Embryonic facial prominence (tissue), 1 donor: ENCODE measurements at regions not wholly inside any gene's neighbourhood (a gene's known extent, or its start where the extent isn't known, plus 50 kb on each side); places are given as distances from the start of the nearest gene placed in this dataset.

Experiments
- DNase-seq: peaks from one replicate; pipeline ENCODE4 v3.0.0-alpha.2; 2016; ENCODE audit errors: extremely low spot score

GRCh38 chr13:63704521-63704920 is 2288.9 kb upstream of the PCDH20 start:
- no peak for DNase-seq

GRCh38 chr13:63700350-63700749 is 2284.7 kb upstream of the PCDH20 start:
- no peak for DNase-seq

GRCh38 chr13:63699948-63700347 is 2284.3 kb upstream of the PCDH20 start:
- DNase-seq: no peak

DNA sequence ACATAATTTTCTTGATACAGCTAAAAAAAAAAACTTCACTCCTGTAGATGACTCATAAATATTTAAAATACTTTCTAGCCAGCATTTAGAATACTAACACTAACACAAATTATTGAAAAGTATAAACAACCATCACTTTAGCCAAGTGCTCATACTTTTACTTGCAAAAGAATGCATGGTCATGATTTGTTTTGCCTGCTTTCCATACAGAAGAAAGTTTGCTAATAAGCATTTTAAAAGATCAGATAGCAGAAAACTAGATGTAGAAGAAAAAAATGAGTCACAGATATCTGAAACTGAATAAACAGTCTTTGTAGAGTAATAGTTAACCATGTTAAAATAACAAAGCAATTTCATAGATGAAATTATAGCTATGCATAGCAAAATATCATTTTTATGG is 2280.4 kb upstream of the PCDH20 start:
- no peak for DNase-seq

GRCh38 chr13:63693696-63694095 is 2278.0 kb upstream of the PCDH20 start:
- DNase-seq: no peak

DNA sequence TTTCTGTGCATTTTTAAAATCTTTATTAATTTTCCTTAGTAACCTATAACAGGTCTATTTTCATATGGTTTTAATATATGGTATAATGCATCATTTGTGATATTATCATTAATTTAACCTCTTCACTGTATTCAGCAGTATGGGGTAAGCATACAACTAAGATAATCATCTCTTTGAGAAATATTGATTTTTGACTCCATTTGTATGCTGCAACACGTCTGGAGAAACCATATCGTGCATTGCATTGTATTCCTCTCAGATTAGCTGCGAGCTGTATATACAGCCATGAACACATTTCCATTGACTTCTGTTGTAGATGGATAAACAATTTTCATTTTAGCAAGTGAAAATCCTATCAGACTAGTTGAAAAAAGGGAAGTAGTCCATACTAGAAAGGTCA is 2275.8 kb upstream of the PCDH20 start:
- no peak for DNase-seq

- no peak for DNase-seq
Observed at GRCh38 chr13:63690672-63691071, 2275.0 kb upstream of the PCDH20 start.

DNA sequence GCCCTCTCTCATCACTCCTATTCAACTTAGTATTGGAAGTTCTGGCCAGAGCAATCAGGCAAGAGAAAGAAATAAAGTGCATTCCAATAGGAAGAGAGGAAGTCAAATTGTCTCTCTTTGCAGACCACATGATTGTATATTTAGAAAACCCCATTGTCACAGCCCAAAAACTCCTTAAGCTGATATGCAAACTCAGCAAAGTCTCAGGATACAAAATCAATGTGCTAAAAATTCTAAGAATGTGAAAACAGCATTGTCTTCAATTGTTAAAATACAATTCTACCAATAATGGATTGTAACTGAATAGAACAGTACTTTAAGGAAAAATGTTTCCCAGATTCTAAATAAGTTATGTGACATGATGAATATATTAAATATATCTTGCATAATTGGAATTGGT is 2269.2 kb upstream of the PCDH20 start:
- DNase-seq: no peak

- no peak for DNase-seq
Observed at GRCh38 chr13:63680704-63681103, 2265.1 kb upstream of the PCDH20 start.

- no peak for DNase-seq
Observed at GRCh38 chr13:63671296-63671695, 2255.6 kb upstream of the PCDH20 start.

DNA sequence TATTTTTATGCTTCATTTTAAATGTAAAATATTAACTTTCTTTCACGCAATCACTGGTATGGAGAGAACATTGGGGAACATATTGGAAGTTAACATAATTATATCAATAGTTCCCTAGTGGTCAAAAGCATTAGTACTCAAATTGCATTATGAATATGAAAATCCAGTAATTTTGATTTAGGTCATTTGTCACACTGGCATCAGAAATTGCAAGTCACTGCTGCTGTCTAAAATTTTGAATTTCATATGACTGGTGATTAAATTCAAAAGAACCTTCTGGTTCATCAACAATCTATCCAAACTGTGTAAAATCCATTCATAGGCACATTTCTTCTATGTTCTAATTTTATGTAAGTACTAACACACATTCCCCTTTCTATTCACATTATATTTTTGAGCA is 2235.7 kb upstream of the PCDH20 start:
- no peak for DNase-seq

- DNase-seq: no peak
Observed at GRCh38 chr13:63643543-63643942, 2227.9 kb upstream of the PCDH20 start.

DNA sequence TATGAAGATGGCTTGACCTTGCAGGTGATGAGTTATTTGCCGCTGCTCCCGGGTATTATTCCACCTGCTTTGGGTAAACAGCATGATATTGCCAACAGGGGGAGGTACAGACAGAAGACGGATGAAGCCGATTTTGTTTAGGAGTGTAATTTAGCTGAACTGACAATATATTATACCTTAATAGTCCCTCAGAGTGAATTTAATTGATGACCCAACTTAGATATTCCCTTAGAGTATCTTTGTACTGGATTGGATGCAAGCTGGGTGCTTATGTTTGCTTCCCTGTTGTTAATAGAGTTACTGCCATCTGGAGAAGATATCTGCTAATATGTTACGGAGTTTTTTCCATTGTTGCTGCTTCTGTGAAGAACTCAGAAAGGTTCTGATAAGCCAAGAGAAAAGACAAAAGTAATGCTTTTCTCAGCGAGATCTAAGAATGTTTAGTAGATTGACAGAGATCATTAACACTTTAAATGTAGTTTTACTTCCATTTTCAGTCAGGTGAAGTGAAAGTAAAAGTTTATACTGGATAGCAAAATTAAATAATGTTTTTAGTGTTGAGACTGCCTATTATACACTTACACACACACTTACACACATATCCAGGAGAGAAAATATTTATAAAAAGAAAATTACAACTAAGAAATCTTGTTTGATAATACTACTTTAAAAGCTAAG is 2220.8 kb upstream of the PCDH20 start:
- no peak for DNase-seq

DNA sequence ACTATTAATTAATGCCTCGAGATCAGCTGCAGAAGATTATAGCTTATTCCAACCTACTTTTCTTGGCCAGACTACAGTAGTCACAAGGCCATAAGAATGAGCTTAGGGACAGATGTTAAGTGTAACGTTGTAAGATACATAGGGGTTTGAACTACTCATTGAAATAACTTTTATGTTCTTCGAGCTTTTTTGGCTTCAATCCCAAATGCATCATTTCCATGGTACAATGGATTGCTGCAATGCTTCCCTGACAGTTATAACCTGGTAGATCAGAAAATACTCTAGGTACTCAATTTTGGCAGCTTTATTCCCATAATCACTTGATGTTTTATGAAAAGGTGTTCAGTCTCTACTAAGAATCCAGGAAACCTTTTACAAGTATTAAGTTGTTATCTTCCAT is 2216.7 kb upstream of the PCDH20 start:
- DNase-seq: no peak

DNA sequence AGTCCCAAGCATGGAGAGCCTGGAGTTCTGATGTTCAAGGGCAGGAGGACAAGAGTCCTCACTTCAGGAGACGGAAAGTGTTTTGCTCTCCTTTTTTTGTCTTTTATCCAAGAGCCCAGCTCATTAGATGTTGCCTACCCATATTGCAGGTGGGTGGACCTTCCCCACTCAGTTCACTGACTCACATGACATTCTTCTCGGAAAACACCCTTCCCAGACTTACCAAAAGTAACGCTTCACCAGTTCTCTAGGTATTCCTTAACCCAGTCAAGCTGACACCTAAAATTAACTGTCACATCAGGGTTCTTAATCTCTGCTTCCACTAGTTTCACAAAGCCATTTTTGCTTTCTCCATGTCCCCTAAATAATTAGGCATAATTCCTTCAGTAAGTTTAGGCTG is 2215.4 kb upstream of the PCDH20 start:
- DNase-seq: no peak

- DNase-seq: no peak
Observed at GRCh38 chr13:63629591-63629990, 2213.9 kb upstream of the PCDH20 start.

DNA sequence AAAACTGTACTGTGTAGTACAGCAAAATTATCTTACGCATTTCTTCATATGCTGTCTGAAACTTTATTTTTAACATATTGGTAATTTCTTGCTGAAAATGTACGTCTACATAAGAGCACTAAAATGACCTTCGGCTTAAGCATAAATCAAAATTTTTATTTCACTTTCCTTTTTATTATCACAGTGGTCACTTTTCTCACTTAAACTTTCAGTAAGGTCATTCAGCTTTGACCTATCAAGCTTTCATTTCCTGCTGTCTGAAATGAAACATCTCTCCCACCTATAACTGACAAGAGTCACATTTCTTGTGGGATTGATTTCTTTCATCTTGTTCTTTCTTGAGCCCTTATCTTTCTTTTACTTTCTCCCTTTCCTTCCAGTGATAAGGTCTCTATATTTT is 2212.7 kb upstream of the PCDH20 start:
- no peak for DNase-seq

GRCh38 chr13:63625869-63626268 is 2210.2 kb upstream of the PCDH20 start:
- DNase-seq: no peak

- DNase-seq: no peak
Observed at GRCh38 chr13:63614874-63615612, 2199.4 kb upstream of the PCDH20 start.

DNA sequence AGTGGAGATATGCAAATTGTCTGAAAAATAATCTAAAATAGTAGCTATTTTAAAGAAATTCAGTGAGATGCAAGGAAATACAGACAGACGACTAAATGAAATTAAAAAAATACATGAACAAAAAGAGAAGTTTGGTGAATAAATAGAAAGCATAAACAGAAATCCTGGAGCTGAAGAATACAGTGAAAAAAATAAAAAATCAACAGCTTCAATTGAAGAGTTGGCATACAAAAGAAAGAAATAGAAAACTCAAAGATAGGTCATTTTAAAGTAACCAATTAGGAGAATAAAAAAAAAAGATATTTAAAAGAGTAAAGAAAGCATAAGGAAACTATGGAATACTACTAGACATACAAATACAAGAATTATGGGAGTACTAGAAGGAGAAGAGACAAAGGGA is 2191.5 kb upstream of the PCDH20 start:
- no peak for DNase-seq

GRCh38 chr13:63605962-63606361 is 2190.3 kb upstream of the PCDH20 start:
- no peak for DNase-seq

DNA sequence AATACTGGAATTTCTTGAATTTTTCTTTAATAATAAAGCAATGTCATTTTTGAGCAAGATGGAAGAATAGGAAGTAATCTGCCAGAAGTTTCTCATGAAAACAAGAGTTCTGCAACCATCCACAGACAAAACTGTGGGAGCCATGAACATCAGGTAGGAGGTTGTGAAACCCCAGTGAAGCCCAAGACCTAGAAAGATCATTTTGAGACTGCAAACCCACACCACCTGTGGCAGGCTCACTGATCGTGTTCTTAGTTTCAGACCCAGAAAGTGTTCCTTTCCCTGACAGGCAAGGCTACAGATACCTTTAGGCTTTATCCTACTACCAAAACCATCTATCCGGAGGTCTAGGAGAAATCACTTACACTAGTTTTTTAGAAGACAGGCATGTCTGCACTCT is 2189.8 kb upstream of the PCDH20 start:
- no peak for DNase-seq

DNA sequence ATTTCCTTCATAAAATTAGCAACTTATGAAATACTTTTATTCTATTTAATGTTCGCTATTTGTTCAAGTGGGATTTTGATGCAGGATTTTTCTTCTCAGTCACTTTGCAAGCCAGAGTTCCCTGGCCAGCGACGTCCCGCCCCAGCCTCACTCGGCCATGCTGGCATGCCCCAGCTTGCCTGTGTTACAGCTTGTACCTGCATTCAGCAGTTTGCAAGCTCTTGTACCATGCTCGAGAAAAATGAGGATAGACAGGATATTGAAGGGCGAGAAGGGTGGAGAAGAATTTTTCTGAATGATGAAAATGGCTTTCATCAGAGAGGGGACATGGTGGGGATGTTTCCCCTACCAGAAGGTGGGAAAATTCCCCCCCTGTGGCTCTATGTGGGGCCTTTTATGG is 2180.2 kb upstream of the PCDH20 start:
- no peak for DNase-seq

GRCh38 chr13:63586467-63586866 is 2170.8 kb upstream of the PCDH20 start:
- no peak for DNase-seq
